H9 (cell line): ENCODE measurements at regions not wholly inside any gene's neighbourhood (a gene's known extent, or its start where the extent isn't known, plus 50 kb on each side); places are given as distances from the start of the nearest gene placed in this dataset.

Experiments used
- DNase-seq: peaks from one replicate; pipeline ENCODE4 v3.0.0-alpha.2; 2017
- H2AFZ ChIP-seq: one replicate; pipeline ENCODE4 v1.6.1; 2013; ENCODE audit warnings: mild to moderate bottlenecking, low read length, control low read depth, moderate library complexity
- H2AK5ac ChIP-seq: 2 replicates; pipeline ENCODE4 v1.6.1; 2013; ENCODE audit warnings: low read length, control low read depth, mixed read lengths; ENCODE audit not compliant: insufficient read length
- H2BK120ac ChIP-seq: one replicate; pipeline ENCODE4 v1.6.1; 2013; ENCODE audit warnings: low read depth, mild to moderate bottlenecking, low read length, control low read depth, inconsistent platforms; ENCODE audit not compliant: poor library complexity, severe bottlenecking
- H2BK12ac ChIP-seq: 2 replicates; pipeline ENCODE4 v1.6.1; 2013; ENCODE audit warnings: low read length, control low read depth, mixed read lengths, low read depth; ENCODE audit not compliant: insufficient read length
- H2BK15ac ChIP-seq: 2 replicates; pipeline ENCODE4 v1.6.1; 2013; ENCODE audit warnings: low read depth, low read length, control low read depth
- H2BK20ac ChIP-seq: one replicate; pipeline ENCODE4 v1.6.1; 2013; ENCODE audit warnings: low read depth, mild to moderate bottlenecking, low read length, control low read depth, inconsistent platforms; ENCODE audit not compliant: poor library complexity, severe bottlenecking
- H2BK5ac ChIP-seq: 2 replicates; pipeline ENCODE4 v1.6.1; 2013; ENCODE audit warnings: low read length, control low read depth, mixed read lengths; ENCODE audit not compliant: insufficient read length
- H3K14ac ChIP-seq: 2 replicates; pipeline ENCODE4 v1.6.1; 2013; ENCODE audit warnings: low read length, control low read depth; ENCODE audit not compliant: insufficient read depth
- H3K18ac ChIP-seq: 2 replicates; pipeline ENCODE4 v1.6.1; 2013; ENCODE audit warnings: low read depth, mild to moderate bottlenecking, mixed read lengths, low read length, control low read depth; ENCODE audit not compliant: insufficient read length
- H3K23ac ChIP-seq: 2 replicates; pipeline ENCODE4 v1.6.1; 2013; ENCODE audit warnings: low read length, control low read depth, mixed read lengths, low read depth; ENCODE audit not compliant: insufficient read length
- H3K23me2 ChIP-seq: 2 replicates; pipeline ENCODE4 v1.6.1; 2013; ENCODE audit warnings: low read depth, mild to moderate bottlenecking, mixed read lengths, low read length, control low read depth; ENCODE audit not compliant: insufficient read length, poor library complexity, severe bottlenecking
- H3K27ac ChIP-seq: 2 replicates; pipeline ENCODE4 v1.5.1; 2013; ENCODE audit warnings: low read length, control low read depth, mixed read lengths, low read depth; ENCODE audit not compliant: insufficient read length
- H3K27me3 ChIP-seq: 2 replicates; pipeline ENCODE4 v1.6.1; 2013; ENCODE audit warnings: low read length, control low read depth, inconsistent platforms; ENCODE audit not compliant: insufficient read depth
- H3K4ac ChIP-seq: 2 replicates; pipeline ENCODE4 v1.6.1; 2013; ENCODE audit warnings: low read depth, mild to moderate bottlenecking, control low read depth, inconsistent platforms, low read length, moderate library complexity
- H3K4me1 ChIP-seq: 2 replicates; pipeline ENCODE4 v1.6.1; 2013; ENCODE audit warnings: low read length, control low read depth, inconsistent platforms; ENCODE audit not compliant: insufficient read depth
- H3K4me2 ChIP-seq: 2 replicates; pipeline ENCODE4 v1.6.1; 2013; ENCODE audit warnings: low read length, control low read depth, mixed read lengths; ENCODE audit not compliant: insufficient read length, insufficient read depth
- H3K56ac ChIP-seq: 2 replicates; pipeline ENCODE4 v1.6.1; 2013; ENCODE audit warnings: low read depth, mild to moderate bottlenecking, mixed read lengths, low read length, control low read depth; ENCODE audit not compliant: insufficient read length
- H3K79me1 ChIP-seq: 2 replicates; pipeline ENCODE4 v1.6.1; 2013; ENCODE audit warnings: low read depth, mild to moderate bottlenecking, moderate library complexity, low read length, control low read depth, inconsistent platforms; ENCODE audit not compliant: insufficient read depth, poor library complexity, severe bottlenecking
- H3K79me2 ChIP-seq: 2 replicates; pipeline ENCODE4 v1.6.1; 2013; ENCODE audit warnings: low read length, control low read depth, inconsistent platforms; ENCODE audit not compliant: insufficient read depth
- H3K9ac ChIP-seq: 2 replicates; pipeline ENCODE4 v1.6.1; 2013; ENCODE audit warnings: low read length, control low read depth, mixed read lengths; ENCODE audit not compliant: insufficient read length; ENCODE audit errors: extremely low read depth
- H3K9me3 ChIP-seq: one replicate; pipeline ENCODE4 v1.6.1; 2013; ENCODE audit warnings: low read depth, low read length, inconsistent platforms; ENCODE audit not compliant: control insufficient read depth
- H3T11ph ChIP-seq: one replicate; pipeline ENCODE4 v1.6.1; 2013; ENCODE audit warnings: mild to moderate bottlenecking, low read length, control low read depth, inconsistent platforms
- H4K20me1 ChIP-seq: one replicate; pipeline ENCODE4 v1.6.1; 2013; ENCODE audit not compliant: control insufficient read depth, insufficient read length, insufficient read depth
- H4K5ac ChIP-seq: 2 replicates; pipeline ENCODE4 v1.6.1; 2013; ENCODE audit warnings: low read depth, mild to moderate bottlenecking, mixed read lengths, low read length, control low read depth; ENCODE audit not compliant: insufficient read length
- H4K8ac ChIP-seq: replicated peaks from 2 replicates; pipeline ENCODE4 v1.6.1; 2013; ENCODE audit warnings: low read length, control low read depth, mixed read lengths, low read depth; ENCODE audit not compliant: insufficient read length
- H4K91ac ChIP-seq: 2 replicates; pipeline ENCODE4 v1.6.1; 2013; ENCODE audit warnings: low read depth, mild to moderate bottlenecking, moderate library complexity, mixed read lengths, low read length, control low read depth; ENCODE audit not compliant: insufficient read length
- H3K27ac Mint-ChIP-seq, 3 experiments: 2 replicates in 2 of 3; 3 replicates in 1 of 3; pipeline ENCODE4 v1.8.0; 2020 to 2021; ENCODE audit warnings: mixed read lengths in 3 of 3, mild to moderate bottlenecking in 1 of 3, moderate library complexity in 1 of 3
- H3K27me3 Mint-ChIP-seq: 2 replicates; pipeline ENCODE4 v1.8.0; 2021; ENCODE audit warnings: low read depth, mild to moderate bottlenecking, moderate library complexity, mixed read lengths
- H3K36me3 Mint-ChIP-seq, 3 experiments: 2 replicates in 2 of 3; 3 replicates in 1 of 3; pipeline ENCODE4 v1.8.0; 2020 to 2021; ENCODE audit warnings: low read depth in 3 of 3, mixed read lengths in 3 of 3; ENCODE audit not compliant: insufficient read depth in 1 of 3
- H3K4me1 Mint-ChIP-seq, 2 experiments: 2 replicates each; pipeline ENCODE4 v1.8.0; 2020; ENCODE audit warnings: mixed read lengths in 2 of 2
- H3K4me3 Mint-ChIP-seq, 2 experiments: 2 replicates in 1 of 2; 3 replicates in 1 of 2; pipeline ENCODE4 v1.8.0; 2020 to 2021; ENCODE audit warnings: mild to moderate bottlenecking in 2 of 2, mixed read lengths in 2 of 2, moderate library complexity in 1 of 2
- H3K9me3 Mint-ChIP-seq, 2 experiments: 2 replicates in 1 of 2; 3 replicates in 1 of 2; pipeline ENCODE4 v1.8.0; 2020; ENCODE audit warnings: mild to moderate bottlenecking in 2 of 2, mixed read lengths in 2 of 2, moderate library complexity in 1 of 2
- WGBS: extraction: QIAGEN DNeasy Blood & Tissue Kit; methylation state at CpG from one replicate; pipeline ENCODE4 v1.1.7; 2013; ENCODE audit warnings: missing lambda C conversion rate, low lambda C conversion rate, mixed read lengths; ENCODE audit not compliant: insufficient read length; ENCODE audit errors: extremely low coverage; 5-methylcytosine and 5-hydroxymethylcytosine counted together
- TF ChIP-seq, protein P1 (sequence below): fragments of 200-600 bp; sonication (generic); conservative IDR thresholded peaks from 3 replicates; pipeline ENCODE4 v1.8.0; 2021; ENCODE audit warnings: antibody characterized with exemption, mild to moderate bottlenecking

DNA sequence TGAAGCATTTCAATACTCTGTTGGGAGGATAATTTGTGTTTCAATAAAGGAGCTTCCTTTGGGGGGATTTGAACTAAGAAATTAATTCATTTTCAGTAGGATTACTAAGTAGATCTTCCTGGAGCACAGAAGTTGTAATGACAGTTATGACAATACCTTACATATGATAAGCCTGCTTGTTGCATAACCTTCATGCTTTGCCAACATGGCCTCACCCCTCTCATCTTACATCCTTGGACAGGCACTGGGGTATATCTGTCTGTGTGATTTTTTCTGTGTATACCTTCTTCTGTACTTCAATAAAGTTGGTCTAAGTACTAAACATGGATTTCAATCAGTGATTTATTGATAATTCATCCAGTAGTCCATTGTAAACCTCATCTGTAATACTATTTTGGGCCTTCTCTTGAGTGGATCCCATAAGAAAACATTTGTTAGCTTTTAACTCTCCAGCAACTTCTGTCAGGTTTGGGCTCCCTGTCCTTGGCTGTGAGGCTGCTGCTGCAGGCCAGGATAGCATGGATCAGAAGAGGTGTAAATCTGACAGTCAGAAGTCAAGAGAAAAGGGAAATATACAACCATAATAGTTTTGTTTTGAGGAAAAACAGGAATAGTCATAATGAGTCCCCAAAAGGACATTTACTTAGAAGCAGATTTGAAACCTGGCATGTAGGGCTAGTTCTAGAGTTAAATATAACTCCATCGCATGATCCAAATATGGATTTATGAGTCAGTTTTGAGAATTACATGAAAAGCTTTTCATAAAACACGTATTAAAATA, 422.2 kb downstream of the KLF5 start:
- Histone ChIP-seq H3K9me3 (no peaks in the 10 kb centered on the region), H3K79me1 (no peaks in the 10 kb centered on the region), H3K23ac (no peak overlapping the region), H3K27ac (no peak overlapping the region), H2BK12ac (no peak overlapping the region), H3K4me2 (no peak overlapping the region), H3K14ac (no peak overlapping the region), H2BK15ac (no peak overlapping the region), H3K23me2 (no peaks in the 10 kb centered on the region), H3K56ac (no peak overlapping the region), H4K5ac (no peak overlapping the region), H3K18ac (no peak overlapping the region), H2AFZ (no peak overlapping the region), H2BK5ac (no peak overlapping the region), H2BK120ac (no peak overlapping the region), H2BK20ac (no peak overlapping the region), H3K9ac (no peak overlapping the region), H4K91ac (no peak overlapping the region), H3K27me3 (no peaks in the 10 kb centered on the region), H2AK5ac (no peak overlapping the region), H3T11ph (no peak overlapping the region), H4K8ac (no peak overlapping the region), H4K20me1 (no peaks in the 10 kb centered on the region), H3K4ac (no peak overlapping the region), H3K79me2 (no peaks in the 10 kb centered on the region), H3K4me1 (no peaks in the 10 kb centered on the region)
- Mint-ChIP-seq H3K4me3 (no peak overlapping the region), H3K4me1 (no peaks in the 10 kb centered on the region), H3K27me3 (no peaks in the 10 kb centered on the region), H3K27ac (no peak overlapping the region), H3K9me3 (no peaks in the 10 kb centered on the region), H3K36me3 (no peaks in the 10 kb centered on the region)
- TF ChIP-seq, protein P1, sequence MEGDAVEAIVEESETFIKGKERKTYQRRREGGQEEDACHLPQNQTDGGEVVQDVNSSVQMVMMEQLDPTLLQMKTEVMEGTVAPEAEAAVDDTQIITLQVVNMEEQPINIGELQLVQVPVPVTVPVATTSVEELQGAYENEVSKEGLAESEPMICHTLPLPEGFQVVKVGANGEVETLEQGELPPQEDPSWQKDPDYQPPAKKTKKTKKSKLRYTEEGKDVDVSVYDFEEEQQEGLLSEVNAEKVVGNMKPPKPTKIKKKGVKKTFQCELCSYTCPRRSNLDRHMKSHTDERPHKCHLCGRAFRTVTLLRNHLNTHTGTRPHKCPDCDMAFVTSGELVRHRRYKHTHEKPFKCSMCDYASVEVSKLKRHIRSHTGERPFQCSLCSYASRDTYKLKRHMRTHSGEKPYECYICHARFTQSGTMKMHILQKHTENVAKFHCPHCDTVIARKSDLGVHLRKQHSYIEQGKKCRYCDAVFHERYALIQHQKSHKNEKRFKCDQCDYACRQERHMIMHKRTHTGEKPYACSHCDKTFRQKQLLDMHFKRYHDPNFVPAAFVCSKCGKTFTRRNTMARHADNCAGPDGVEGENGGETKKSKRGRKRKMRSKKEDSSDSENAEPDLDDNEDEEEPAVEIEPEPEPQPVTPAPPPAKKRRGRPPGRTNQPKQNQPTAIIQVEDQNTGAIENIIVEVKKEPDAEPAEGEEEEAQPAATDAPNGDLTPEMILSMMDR, result no peak
- no peak for DNase-seq
- WGBS, result no CpG with 5 or more reads among the region's 2 CpGs
